ENCODE measurements at regions not wholly inside any gene's neighbourhood (a gene's known extent, or its start where the extent isn't known, plus 50 kb on each side); places are given as distances from the start of the nearest gene placed in this dataset.

DNA sequence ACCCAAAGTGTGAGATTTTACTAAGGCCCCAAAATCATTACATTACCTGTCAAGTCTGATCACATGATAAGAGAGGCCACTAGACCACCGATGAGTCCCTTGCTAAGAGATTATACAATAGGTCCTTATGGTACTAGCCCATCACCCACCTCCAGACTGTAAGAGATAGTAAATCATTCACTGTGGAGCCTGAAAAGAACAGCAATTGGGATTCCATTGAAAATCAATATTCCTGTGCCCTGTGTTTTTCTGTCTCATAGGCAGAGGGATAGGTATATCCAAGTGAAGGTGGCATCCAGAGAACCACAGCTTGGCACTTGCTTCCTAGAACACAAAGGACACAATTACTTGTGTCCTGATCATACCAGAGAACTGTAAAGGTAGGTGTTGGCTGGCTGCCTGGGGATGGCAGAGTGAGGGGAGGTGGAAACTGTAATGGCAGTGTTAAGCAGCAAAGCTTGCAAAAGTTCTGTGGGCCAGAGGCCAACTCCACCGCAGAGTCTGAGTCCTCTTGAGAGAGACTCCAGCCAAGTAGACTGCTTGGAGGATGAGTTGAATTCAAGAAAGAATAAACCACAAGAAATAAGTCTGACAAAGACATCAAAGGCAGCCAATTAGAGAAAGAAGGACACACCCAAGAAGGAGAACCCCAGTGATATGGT is 102.0 kb upstream of the PIEZO2 start:
- intact Hi-C loops (cut with micrococcal nuclease; ENCODE audit: unreplicated experiment): no loop called here
- Histone ChIP-seq H3K27me3 (ENCODE audit: control insufficient read depth in 1 of 2, insufficient read depth in 2 of 2, low read length in 2 of 2) (no peaks in the 10 kb centered on the region), H3K9me3 (ENCODE audit: low read length) (no peaks in the 10 kb centered on the region), H3K27ac (ENCODE audit: extremely low read length, insufficient read depth, low read length) (no peak overlapping the region), H2AFZ (ENCODE audit: low read length) (no peak overlapping the region), H3K79me2 (ENCODE audit: insufficient read depth, low read length) (no peaks in the 10 kb centered on the region), H3K4me2 (ENCODE audit: low read depth, low read length) (no peak overlapping the region), H4K20me1 (ENCODE audit: insufficient read depth, low read length) (no peaks in the 10 kb centered on the region), H3K36me3 (replicated peaks in 1 of 2; ENCODE audit: control insufficient read depth in 1 of 2, insufficient read depth in 2 of 2, low read length in 2 of 2) (no peaks in the 10 kb centered on the region), H3K9ac (ENCODE audit: insufficient read depth, low read depth, low read length) (no peak overlapping the region), H3K4me1 (ENCODE audit: insufficient read depth, low read length) (no peaks in the 10 kb centered on the region), H3K4me3 (replicated peaks in 1 of 3; ENCODE audit: insufficient read depth in 1 of 3, low read depth in 2 of 3, low read length in 3 of 3) (no peak overlapping the region)
- no TSS peak for BruUV-seq (replicated peaks)
- 0% methylated on average over 2 of the region's 2 CpGs for WGBS (ENCODE audit: low lambda C conversion rate)
- POLR2A ChIA-PET: no interaction called here
- FAIRE-seq (no peak), DNase-seq (ENCODE audit: low spot score) (no peak), ATAC-seq (no peak)
- CTCF ChIA-PET (ENCODE audit: low intra/inter-chr PET ratio, low total read pairs): no interaction called here
- in situ Hi-C loops (cut with HindIII; ENCODE audit: extremely low pct_ligation_motif_present, low pct_unique_long_range_greater_than_20kb): no loop called here
- TF ChIP-seq ZFP36L1 (CRISPR knock-in tag; IDR thresholded peaks at IDR 0.05): no peak
- no peak for TF ChIP-seq TBX2 (CRISPR knock-in tag; IDR thresholded peaks at IDR 0.05; ENCODE audit: borderline replicate concordance)
- TF ChIP-seq MZF1 (CRISPR knock-in tag; IDR thresholded peaks at IDR 0.05; ENCODE audit: borderline replicate concordance): no peak
- no peak for TF ChIP-seq PITX1 (CRISPR knock-in tag; IDR thresholded peaks at IDR 0.05)
- TF ChIP-seq ZKSCAN5 (CRISPR knock-in tag; IDR thresholded peaks at IDR 0.05): no peak
- TF ChIP-seq SATB2 (CRISPR knock-in tag; IDR thresholded peaks at IDR 0.05): no peak
- TF ChIP-seq, protein P1, sequence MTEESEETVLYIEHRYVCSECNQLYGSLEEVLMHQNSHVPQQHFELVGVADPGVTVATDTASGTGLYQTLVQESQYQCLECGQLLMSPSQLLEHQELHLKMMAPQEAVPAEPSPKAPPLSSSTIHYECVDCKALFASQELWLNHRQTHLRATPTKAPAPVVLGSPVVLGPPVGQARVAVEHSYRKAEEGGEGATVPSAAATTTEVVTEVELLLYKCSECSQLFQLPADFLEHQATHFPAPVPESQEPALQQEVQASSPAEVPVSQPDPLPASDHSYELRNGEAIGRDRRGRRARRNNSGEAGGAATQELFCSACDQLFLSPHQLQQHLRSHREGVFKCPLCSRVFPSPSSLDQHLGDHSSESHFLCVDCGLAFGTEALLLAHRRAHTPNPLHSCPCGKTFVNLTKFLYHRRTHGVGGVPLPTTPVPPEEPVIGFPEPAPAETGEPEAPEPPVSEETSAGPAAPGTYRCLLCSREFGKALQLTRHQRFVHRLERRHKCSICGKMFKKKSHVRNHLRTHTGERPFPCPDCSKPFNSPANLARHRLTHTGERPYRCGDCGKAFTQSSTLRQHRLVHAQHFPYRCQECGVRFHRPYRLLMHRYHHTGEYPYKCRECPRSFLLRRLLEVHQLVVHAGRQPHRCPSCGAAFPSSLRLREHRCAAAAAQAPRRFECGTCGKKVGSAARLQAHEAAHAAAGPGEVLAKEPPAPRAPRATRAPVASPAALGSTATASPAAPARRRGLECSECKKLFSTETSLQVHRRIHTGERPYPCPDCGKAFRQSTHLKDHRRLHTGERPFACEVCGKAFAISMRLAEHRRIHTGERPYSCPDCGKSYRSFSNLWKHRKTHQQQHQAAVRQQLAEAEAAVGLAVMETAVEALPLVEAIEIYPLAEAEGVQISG (CRISPR knock-in tag; IDR thresholded peaks at IDR 0.05): no peak
- no peak for TF ChIP-seq RFXAP (CRISPR knock-in tag; IDR thresholded peaks at IDR 0.05; ENCODE audit: borderline replicate concordance)
- TF ChIP-seq NFRKB (IDR thresholded peaks at IDR 0.05): no peak
- TF ChIP-seq MAFK (conservative IDR thresholded peaks at IDR 0.05 in 1 of 2, IDR thresholded peaks at IDR 0.05 in 1 of 2; ENCODE audit: low read length in 2 of 2): no peak
- no peak for TF ChIP-seq STAT5B (CRISPR knock-in tag; IDR thresholded peaks at IDR 0.05)
- TF ChIP-seq ZFP41 (CRISPR knock-in tag; IDR thresholded peaks at IDR 0.05; ENCODE audit: borderline replicate concordance): no peak
- no peak for TF ChIP-seq RORA (CRISPR knock-in tag; IDR thresholded peaks at IDR 0.05)
- TF ChIP-seq ZNF713 (CRISPR knock-in tag; IDR thresholded peaks at IDR 0.05): no peak
- TF ChIP-seq ZSCAN25 (CRISPR knock-in tag; IDR thresholded peaks at IDR 0.05): no peak
- no peak for TF ChIP-seq ZNF605 (CRISPR knock-in tag; IDR thresholded peaks at IDR 0.05)
- TF ChIP-seq, protein P2, sequence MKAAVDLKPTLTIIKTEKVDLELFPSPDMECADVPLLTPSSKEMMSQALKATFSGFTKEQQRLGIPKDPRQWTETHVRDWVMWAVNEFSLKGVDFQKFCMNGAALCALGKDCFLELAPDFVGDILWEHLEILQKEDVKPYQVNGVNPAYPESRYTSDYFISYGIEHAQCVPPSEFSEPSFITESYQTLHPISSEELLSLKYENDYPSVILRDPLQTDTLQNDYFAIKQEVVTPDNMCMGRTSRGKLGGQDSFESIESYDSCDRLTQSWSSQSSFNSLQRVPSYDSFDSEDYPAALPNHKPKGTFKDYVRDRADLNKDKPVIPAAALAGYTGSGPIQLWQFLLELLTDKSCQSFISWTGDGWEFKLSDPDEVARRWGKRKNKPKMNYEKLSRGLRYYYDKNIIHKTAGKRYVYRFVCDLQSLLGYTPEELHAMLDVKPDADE (CRISPR knock-in tag; IDR thresholded peaks at IDR 0.05): no peak
- TF ChIP-seq GFI1 (CRISPR knock-in tag; IDR thresholded peaks at IDR 0.05; ENCODE audit: borderline replicate concordance): no peak
- TF ChIP-seq, protein P3, sequence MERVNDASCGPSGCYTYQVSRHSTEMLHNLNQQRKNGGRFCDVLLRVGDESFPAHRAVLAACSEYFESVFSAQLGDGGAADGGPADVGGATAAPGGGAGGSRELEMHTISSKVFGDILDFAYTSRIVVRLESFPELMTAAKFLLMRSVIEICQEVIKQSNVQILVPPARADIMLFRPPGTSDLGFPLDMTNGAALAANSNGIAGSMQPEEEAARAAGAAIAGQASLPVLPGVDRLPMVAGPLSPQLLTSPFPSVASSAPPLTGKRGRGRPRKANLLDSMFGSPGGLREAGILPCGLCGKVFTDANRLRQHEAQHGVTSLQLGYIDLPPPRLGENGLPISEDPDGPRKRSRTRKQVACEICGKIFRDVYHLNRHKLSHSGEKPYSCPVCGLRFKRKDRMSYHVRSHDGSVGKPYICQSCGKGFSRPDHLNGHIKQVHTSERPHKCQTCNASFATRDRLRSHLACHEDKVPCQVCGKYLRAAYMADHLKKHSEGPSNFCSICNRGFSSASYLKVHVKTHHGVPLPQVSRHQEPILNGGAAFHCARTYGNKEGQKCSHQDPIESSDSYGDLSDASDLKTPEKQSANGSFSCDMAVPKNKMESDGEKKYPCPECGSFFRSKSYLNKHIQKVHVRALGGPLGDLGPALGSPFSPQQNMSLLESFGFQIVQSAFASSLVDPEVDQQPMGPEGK (CRISPR knock-in tag; IDR thresholded peaks at IDR 0.05): no peak
